PC-3 (cell line): ENCODE measurements at regions not wholly inside any gene's neighbourhood (a gene's known extent, or its start where the extent isn't known, plus 50 kb on each side); places are given as distances from the start of the nearest gene placed in this dataset.
"Not testable (repeated sequence)": the region's sequence is repeated elsewhere in the genome, so short reads cannot be mapped to it uniquely, and the experiment has no call there.

ENCODE experiments used
- ATAC-seq: fragments of 200-7000 bp; cut with Tn5 transposase; 2 replicates; pipeline ENCODE4 v1.9.1; 2020; ENCODE audit warnings: mild to moderate bottlenecking, moderate library complexity
- BruUV-seq: library from RNA; stranded (reverse); fragments of 400-500 nt; replicated peaks from 2 replicates; lab custom pipeline; 2021; lab: Mats Ljungman, UMichigan
- CTCF ChIA-PET: fragments of 300-600 bp; sonication (Branson Sonifier 250); formaldehyde crosslinking; loops from one replicate; lab custom pipeline; 2022; ENCODE audit warnings: antibody characterized with exemption; lab: Charles Lee
- POLR2A ChIA-PET: fragments of 300-600 bp; sonication (Branson Sonifier 250); formaldehyde crosslinking; loops from one replicate; lab custom pipeline; 2022; ENCODE audit warnings: antibody characterized with exemption; ENCODE audit not compliant: unreplicated experiment; lab: Charles Lee
- DNase-seq: peaks from one replicate; pipeline ENCODE4 v3.0.0-alpha.2; 2015
- H2AFZ ChIP-seq: fragments of 300-600 bp; sonication (generic); 2 replicates; pipeline ENCODE4 v1.6.0; 2016; ENCODE audit warnings: antibody characterized with exemption, low read length
- H3F3A ChIP-seq: fragments of 300-600 bp; sonication (generic); one replicate; pipeline ENCODE4 v1.6.0; 2017; ENCODE audit warnings: antibody characterized with exemption, low read length, control low read depth, mild to moderate bottlenecking; ENCODE audit not compliant: unreplicated experiment
- H3K27ac ChIP-seq: fragments of 300-600 bp; sonication (generic); 2 replicates; pipeline ENCODE4 v1.5.1; 2016; ENCODE audit warnings: mild to moderate bottlenecking, low read length
- H3K27me3 ChIP-seq: fragments of 300-600 bp; sonication (generic); 2 replicates; pipeline ENCODE4 v1.6.1; 2016; ENCODE audit warnings: low read length, mixed read lengths
- H3K36me3 ChIP-seq: fragments of 300-600 bp; sonication (generic); 2 replicates; pipeline ENCODE4 v1.6.1; 2016; ENCODE audit warnings: low read depth, mixed run types, low read length, mixed read lengths
- H3K4me1 ChIP-seq: fragments of 300-600 bp; sonication (generic); 2 replicates; pipeline ENCODE4 v1.5.1; 2016; ENCODE audit warnings: low read length; ENCODE audit not compliant: insufficient read depth
- H3K4me2 ChIP-seq: fragments of 300-600 bp; sonication (generic); 2 replicates; pipeline ENCODE4 v1.6.0; 2016; ENCODE audit warnings: low read length
- H3K4me3 ChIP-seq: fragments of 300-600 bp; sonication (generic); 2 replicates; pipeline ENCODE4 v1.5.1; 2016; ENCODE audit warnings: mild to moderate bottlenecking, low read length, mixed read lengths
- H3K79me2 ChIP-seq: fragments of 300-600 bp; sonication (generic); 2 replicates; pipeline ENCODE4 v1.6.1; 2017; ENCODE audit warnings: low read length, mixed read lengths
- H3K9ac ChIP-seq: fragments of 300-600 bp; sonication (generic); 2 replicates; pipeline ENCODE4 v1.6.0; 2016; ENCODE audit warnings: mild to moderate bottlenecking, low read length
- H3K9me2 ChIP-seq: fragments of 300-600 bp; sonication (generic); replicated peaks from 2 replicates; pipeline ENCODE4 v1.6.1; 2016; ENCODE audit warnings: mixed run types, low read length, mixed read lengths
- H3K9me3 ChIP-seq: fragments of 300-600 bp; sonication (generic); 2 replicates; pipeline ENCODE4 v1.6.1; 2016; ENCODE audit warnings: low read length, mixed read lengths
- H4K20me1 ChIP-seq: fragments of 300-600 bp; sonication (generic); 2 replicates; pipeline ENCODE4 v1.6.1; 2016; ENCODE audit warnings: low read length, mixed read lengths
- intact Hi-C: fragments of 100-400 bp; cut with micrococcal nuclease; formaldehyde crosslinking; loops from 2 replicates; pipeline ENCODE4 v1.9.0; 2023
- TF ChIP-seq, protein P1 (sequence below): fragments of 300-600 bp; sonication (generic); conservative IDR thresholded peaks from 2 replicates; pipeline ENCODE4 v1.5.1; 2017; ENCODE audit warnings: antibody characterized with exemption, low read depth, mild to moderate bottlenecking, low read length

- H3K27ac ChIP-seq, H3K79me2 ChIP-seq, H4K20me1 ChIP-seq, H3K9me2 ChIP-seq, BruUV-seq, H3F3A ChIP-seq, POLR2A ChIA-PET, ATAC-seq, H3K27me3 ChIP-seq, H3K4me1 ChIP-seq, CTCF ChIA-PET, H3K36me3 ChIP-seq, intact Hi-C loops, H3K9ac ChIP-seq, H3K9me3 ChIP-seq: not testable (repeated sequence)
- H2AFZ ChIP-seq: 0 out of 2 replicates have a peak overlapping the region, but pooled peaks have one; percentile 53
- peak; percentile 32 for DNase-seq
- TF ChIP-seq, protein P1, sequence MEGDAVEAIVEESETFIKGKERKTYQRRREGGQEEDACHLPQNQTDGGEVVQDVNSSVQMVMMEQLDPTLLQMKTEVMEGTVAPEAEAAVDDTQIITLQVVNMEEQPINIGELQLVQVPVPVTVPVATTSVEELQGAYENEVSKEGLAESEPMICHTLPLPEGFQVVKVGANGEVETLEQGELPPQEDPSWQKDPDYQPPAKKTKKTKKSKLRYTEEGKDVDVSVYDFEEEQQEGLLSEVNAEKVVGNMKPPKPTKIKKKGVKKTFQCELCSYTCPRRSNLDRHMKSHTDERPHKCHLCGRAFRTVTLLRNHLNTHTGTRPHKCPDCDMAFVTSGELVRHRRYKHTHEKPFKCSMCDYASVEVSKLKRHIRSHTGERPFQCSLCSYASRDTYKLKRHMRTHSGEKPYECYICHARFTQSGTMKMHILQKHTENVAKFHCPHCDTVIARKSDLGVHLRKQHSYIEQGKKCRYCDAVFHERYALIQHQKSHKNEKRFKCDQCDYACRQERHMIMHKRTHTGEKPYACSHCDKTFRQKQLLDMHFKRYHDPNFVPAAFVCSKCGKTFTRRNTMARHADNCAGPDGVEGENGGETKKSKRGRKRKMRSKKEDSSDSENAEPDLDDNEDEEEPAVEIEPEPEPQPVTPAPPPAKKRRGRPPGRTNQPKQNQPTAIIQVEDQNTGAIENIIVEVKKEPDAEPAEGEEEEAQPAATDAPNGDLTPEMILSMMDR: peak; percentile 48; the same call in 1 of the 2 replicates
- H3K4me2 ChIP-seq: peak overlapping the region; percentile 71
- H3K4me3 ChIP-seq: peak overlapping the region; percentile 49; the same call in 1 of the 2 replicates
These were observed 88.1 kb downstream of the DEFB131A start for GRCh38 chr4:9532134-9532862.

- H2AFZ ChIP-seq, H3K9me3 ChIP-seq, H4K20me1 ChIP-seq, H3K36me3 ChIP-seq, H3K27me3 ChIP-seq, ATAC-seq, BruUV-seq, H3K9me2 ChIP-seq, H3F3A ChIP-seq, DNase-seq, POLR2A ChIA-PET, intact Hi-C loops, H3K4me3 ChIP-seq, H3K4me2 ChIP-seq, H3K9ac ChIP-seq, CTCF ChIA-PET, H3K27ac ChIP-seq, H3K79me2 ChIP-seq, H3K4me1 ChIP-seq: not testable (repeated sequence)
These were observed 88.6 kb downstream of the DEFB131A start for GRCh38 chr4:9532863-9533192.

GRCh38 chr4:9537101-9537500 lies 92.9 kb downstream of the DEFB131A start:
- POLR2A ChIA-PET: not testable (repeated sequence)

GRCh38 chr4:9539939-9540520 lies 95.8 kb downstream of the DEFB131A start:
- H3K9me3 ChIP-seq, H3F3A ChIP-seq, H2AFZ ChIP-seq, CTCF ChIA-PET, H3K9ac ChIP-seq, POLR2A ChIA-PET, H3K27ac ChIP-seq, H3K79me2 ChIP-seq, H3K36me3 ChIP-seq, H4K20me1 ChIP-seq, intact Hi-C loops, DNase-seq, H3K4me3 ChIP-seq, H3K9me2 ChIP-seq, ATAC-seq, BruUV-seq, H3K4me1 ChIP-seq, H3K4me2 ChIP-seq, H3K27me3 ChIP-seq: not testable (repeated sequence)

More at GRCh38 chr4:9537101-9537500, 92.9 kb downstream of the DEFB131A start:
- H3K4me2 ChIP-seq, DNase-seq, H3K4me1 ChIP-seq, H3F3A ChIP-seq, intact Hi-C loops, H3K79me2 ChIP-seq, H3K27ac ChIP-seq, H3K9me2 ChIP-seq, ATAC-seq, H4K20me1 ChIP-seq, CTCF ChIA-PET, H3K27me3 ChIP-seq, H3K4me3 ChIP-seq, H3K9me3 ChIP-seq, H2AFZ ChIP-seq, H3K9ac ChIP-seq, BruUV-seq, H3K36me3 ChIP-seq: not testable (repeated sequence)

DNA sequence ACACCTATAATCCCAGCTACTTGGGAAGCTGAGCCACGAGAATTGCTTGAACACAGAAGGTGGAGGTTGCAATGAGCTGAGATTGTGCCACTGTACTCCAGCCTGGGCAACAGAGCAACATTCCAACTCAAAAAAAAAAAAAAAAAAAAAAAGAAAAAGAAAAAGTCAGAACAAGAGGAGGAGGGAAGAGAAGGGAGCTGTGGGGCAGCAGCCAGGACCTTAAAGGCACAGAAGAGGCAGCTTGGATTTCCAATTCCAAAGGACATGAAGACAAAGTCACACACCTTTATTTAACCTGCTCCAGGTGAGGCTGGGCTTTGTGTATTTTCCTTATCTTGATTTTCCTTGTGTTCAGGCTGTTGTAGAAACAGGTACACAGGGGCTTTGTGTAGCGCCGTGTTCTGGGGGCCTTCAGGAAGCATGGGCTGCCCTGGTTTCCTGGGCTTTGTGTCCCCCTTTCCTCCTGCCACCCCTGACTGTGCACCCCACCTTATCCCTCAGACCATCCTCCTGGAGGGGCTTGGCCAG lies 97.2 kb downstream of the DEFB131A start:
- H3K79me2 ChIP-seq, H4K20me1 ChIP-seq, H3K27ac ChIP-seq, H3K27me3 ChIP-seq, H3K4me2 ChIP-seq, H3K9me3 ChIP-seq, H3K9ac ChIP-seq, H3K4me1 ChIP-seq, H3F3A ChIP-seq, H3K36me3 ChIP-seq, BruUV-seq, H2AFZ ChIP-seq, H3K4me3 ChIP-seq, ATAC-seq, H3K9me2 ChIP-seq, DNase-seq, POLR2A ChIA-PET, CTCF ChIA-PET, intact Hi-C loops: not testable (repeated sequence)

DNA sequence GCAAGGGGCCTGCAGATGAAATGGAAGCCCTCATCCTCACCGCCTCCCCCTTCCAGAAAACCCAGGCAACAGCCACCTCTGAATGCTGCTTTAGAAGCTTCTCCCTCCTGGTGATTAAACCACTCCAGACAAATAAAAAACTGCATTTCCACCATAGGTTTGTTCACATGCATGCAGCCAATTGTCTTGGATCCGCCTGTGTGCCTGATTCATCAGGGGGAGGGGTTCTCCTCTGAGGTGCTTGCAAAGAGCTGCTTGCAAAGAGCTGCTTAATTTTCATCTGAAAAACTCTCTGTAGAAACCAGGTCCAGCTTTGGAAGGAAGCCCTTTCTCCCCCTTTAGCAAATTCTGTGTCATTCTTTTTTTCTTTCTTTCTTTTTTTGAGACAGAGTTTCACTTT lies 100.6 kb downstream of the DEFB131A start:
- H3K79me2 ChIP-seq, H3K9me2 ChIP-seq, H2AFZ ChIP-seq, H3K4me3 ChIP-seq, POLR2A ChIA-PET, H3K27me3 ChIP-seq, H3K4me1 ChIP-seq, ATAC-seq, DNase-seq, intact Hi-C loops, H4K20me1 ChIP-seq, BruUV-seq, CTCF ChIA-PET, H3K4me2 ChIP-seq, H3K9ac ChIP-seq, H3K36me3 ChIP-seq, H3K9me3 ChIP-seq, H3F3A ChIP-seq, H3K27ac ChIP-seq: not testable (repeated sequence)
